ENCODE measurements at regions not wholly inside any gene's neighbourhood (a gene's known extent, or its start where the extent isn't known, plus 50 kb on each side); places are given as distances from the start of the nearest gene placed in this dataset.

DNA sequence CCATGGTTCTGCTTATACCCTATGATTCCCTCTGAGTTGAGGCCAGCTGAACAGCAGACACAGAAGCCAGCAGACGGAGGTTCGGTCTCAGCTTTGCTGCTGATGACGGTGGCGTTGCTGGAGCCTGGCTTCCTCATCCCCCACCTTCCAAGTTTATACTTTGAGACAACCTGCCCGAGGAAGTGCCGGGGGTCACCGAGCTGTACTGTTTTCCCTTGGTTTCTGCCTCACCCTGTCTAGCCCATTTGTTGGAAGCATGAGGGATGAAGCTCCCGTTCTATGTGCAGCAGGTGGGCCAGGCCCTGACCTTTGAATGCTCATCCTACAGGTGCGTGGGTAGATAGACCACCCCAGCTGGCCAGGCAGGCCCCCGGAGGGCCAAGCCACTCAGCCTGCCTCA, 117.3 kb downstream of the MYCN start:
- H3K27ac ChIP-seq (ENCODE audit: low read depth in 1 of 2, low read length in 2 of 2), result no peak overlapping the region
- TF ChIP-seq YY1 (IDR thresholded peaks at IDR 0.05), result no peak
- no peak for TF ChIP-seq GABPA (IDR thresholded peaks at IDR 0.05 in 1 of 2, conservative IDR thresholded peaks at IDR 0.05 in 1 of 2)
- TF ChIP-seq HNF4G (IDR thresholded peaks at IDR 0.05), result no peak
- no peak for TF ChIP-seq FOXA1 (IDR thresholded peaks at IDR 0.05)
- TF ChIP-seq, protein P1, sequence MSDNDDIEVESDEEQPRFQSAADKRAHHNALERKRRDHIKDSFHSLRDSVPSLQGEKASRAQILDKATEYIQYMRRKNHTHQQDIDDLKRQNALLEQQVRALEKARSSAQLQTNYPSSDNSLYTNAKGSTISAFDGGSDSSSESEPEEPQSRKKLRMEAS (IDR thresholded peaks at IDR 0.05), result no peak
- TF ChIP-seq HNF4A (conservative IDR thresholded peaks at IDR 0.05), result no peak
- no peak for TF ChIP-seq RXRA (IDR thresholded peaks at IDR 0.05)
- TF ChIP-seq TAF1 (conservative IDR thresholded peaks at IDR 0.05), result no peak
- TF ChIP-seq SP1 (IDR thresholded peaks at IDR 0.05), result no peak
- TF ChIP-seq, protein P2, sequence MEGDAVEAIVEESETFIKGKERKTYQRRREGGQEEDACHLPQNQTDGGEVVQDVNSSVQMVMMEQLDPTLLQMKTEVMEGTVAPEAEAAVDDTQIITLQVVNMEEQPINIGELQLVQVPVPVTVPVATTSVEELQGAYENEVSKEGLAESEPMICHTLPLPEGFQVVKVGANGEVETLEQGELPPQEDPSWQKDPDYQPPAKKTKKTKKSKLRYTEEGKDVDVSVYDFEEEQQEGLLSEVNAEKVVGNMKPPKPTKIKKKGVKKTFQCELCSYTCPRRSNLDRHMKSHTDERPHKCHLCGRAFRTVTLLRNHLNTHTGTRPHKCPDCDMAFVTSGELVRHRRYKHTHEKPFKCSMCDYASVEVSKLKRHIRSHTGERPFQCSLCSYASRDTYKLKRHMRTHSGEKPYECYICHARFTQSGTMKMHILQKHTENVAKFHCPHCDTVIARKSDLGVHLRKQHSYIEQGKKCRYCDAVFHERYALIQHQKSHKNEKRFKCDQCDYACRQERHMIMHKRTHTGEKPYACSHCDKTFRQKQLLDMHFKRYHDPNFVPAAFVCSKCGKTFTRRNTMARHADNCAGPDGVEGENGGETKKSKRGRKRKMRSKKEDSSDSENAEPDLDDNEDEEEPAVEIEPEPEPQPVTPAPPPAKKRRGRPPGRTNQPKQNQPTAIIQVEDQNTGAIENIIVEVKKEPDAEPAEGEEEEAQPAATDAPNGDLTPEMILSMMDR (IDR thresholded peaks at IDR 0.05; ENCODE audit: low read depth, low read length, missing input control), result no peak
- TF ChIP-seq JUND (IDR thresholded peaks at IDR 0.05), result no peak
- TF ChIP-seq NR2F2 (IDR thresholded peaks at IDR 0.05), result no peak
- TF ChIP-seq RAD21 (IDR thresholded peaks at IDR 0.05), result no peak
- no peak for TF ChIP-seq EGR1 (IDR thresholded peaks at IDR 0.05; ENCODE audit: low read depth in 2 of 2)
- no peaks in the 10 kb centered on the region for H3K27me3 ChIP-seq (ENCODE audit: control insufficient read depth in 4 of 4, insufficient read depth in 4 of 4, low read length in 3 of 4)
- H3K4me3 ChIP-seq (ENCODE audit: low read depth in 1 of 3, low read length in 3 of 3), result no peak overlapping the region
- no peak overlapping the region for H3K9ac ChIP-seq (ENCODE audit: low read depth in 1 of 2, low read length in 2 of 2)
- 95% methylated on average over 10 of the region's 10 CpGs for WGBS
- no peaks in the 10 kb centered on the region for H3K36me3 ChIP-seq (ENCODE audit: control insufficient read depth in 4 of 4, insufficient read depth in 3 of 4, low read depth in 1 of 4, low read length in 3 of 4)
- no peaks in the 10 kb centered on the region for H3K4me1 ChIP-seq (ENCODE audit: control insufficient read depth in 4 of 4, insufficient read depth in 4 of 4, low read length in 3 of 4)
- no peak for DNase-seq (ENCODE audit: low spot score)
- H3K9me3 ChIP-seq (ENCODE audit: control insufficient read depth in 4 of 4, low read length in 3 of 4), result no peaks in the 10 kb centered on the region

DNA sequence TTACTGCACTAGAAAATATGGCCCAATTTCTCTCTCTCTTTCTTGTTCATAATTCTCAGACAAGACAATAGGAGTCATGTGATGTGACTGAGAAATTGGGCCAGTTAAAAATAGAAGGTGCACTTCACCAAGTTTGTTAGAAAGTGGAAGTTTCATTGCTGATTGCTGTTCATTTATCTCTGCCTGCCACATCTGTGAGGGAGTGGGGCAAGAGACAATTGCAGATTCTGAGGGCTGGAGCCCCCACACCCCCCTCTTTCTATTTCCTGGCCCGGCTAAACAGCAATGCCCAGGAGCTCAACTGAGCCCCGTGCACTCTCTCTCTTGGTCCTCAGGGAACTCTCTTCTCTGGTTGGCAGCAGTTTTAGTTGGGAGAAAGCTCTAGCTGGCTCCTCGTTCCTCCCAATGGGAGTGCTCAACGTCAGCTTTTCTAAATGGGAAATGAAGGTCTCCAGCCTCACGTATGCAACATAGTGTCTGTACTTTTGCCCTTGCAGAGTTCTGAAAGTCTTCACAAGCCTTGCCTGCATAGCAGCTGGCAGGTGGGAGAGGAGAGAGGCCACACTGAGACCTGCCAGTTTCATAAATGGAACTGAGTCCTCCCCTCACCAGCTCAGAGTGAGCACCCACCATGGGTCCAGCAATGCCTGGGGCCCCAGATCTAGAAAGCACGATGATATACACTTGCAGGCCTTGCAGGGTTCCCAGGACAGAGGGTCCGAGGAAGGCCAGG, 115.7 kb downstream of the MYCN start:
- Histone ChIP-seq H3K36me3 (ENCODE audit: control insufficient read depth in 4 of 4, insufficient read depth in 3 of 4, low read depth in 1 of 4, low read length in 3 of 4) (no peaks in the 10 kb centered on the region), H3K4me1 (ENCODE audit: control insufficient read depth in 4 of 4, insufficient read depth in 4 of 4, low read length in 3 of 4) (no peaks in the 10 kb centered on the region), H3K27ac (ENCODE audit: low read depth in 1 of 2, low read length in 2 of 2) (no peak overlapping the region), H3K9me3 (ENCODE audit: control insufficient read depth in 4 of 4, low read length in 3 of 4) (no peaks in the 10 kb centered on the region), H3K4me3 (ENCODE audit: low read depth in 1 of 3, low read length in 3 of 3) (no peak overlapping the region), H3K27me3 (ENCODE audit: control insufficient read depth in 4 of 4, insufficient read depth in 4 of 4, low read length in 3 of 4) (peaks cover 0 to under 1% (median 0%) of the 10 kb centered on the region in 4 donors), H3K9ac (ENCODE audit: low read depth in 1 of 2, low read length in 2 of 2) (no peak overlapping the region)
- 60% methylated on average over 7 of the region's 7 CpGs for WGBS
- DNase-seq (ENCODE audit: low spot score), result no peak
- TF ChIP-seq RXRA (IDR thresholded peaks at IDR 0.05), result no peak
- TF ChIP-seq, protein P2 (IDR thresholded peaks at IDR 0.05; ENCODE audit: low read depth, low read length, missing input control), result no peak
- TF ChIP-seq FOXA1 (IDR thresholded peaks at IDR 0.05), result no peak
- TF ChIP-seq JUND (IDR thresholded peaks at IDR 0.05), result no peak
- TF ChIP-seq HNF4A (conservative IDR thresholded peaks at IDR 0.05), result no peak
- TF ChIP-seq, protein P3, sequence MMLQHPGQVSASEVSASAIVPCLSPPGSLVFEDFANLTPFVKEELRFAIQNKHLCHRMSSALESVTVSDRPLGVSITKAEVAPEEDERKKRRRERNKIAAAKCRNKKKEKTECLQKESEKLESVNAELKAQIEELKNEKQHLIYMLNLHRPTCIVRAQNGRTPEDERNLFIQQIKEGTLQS (IDR thresholded peaks at IDR 0.05), result no peak
